Right lobe of liver (tissue), 6 donors: ENCODE measurements at regions not wholly inside any gene's neighbourhood (a gene's known extent, or its start where the extent isn't known, plus 50 kb on each side); places are given as distances from the start of the nearest gene placed in this dataset.

ENCODE experiments used
- ATAC-seq, 4 donors: fragments of 200-7000 bp; cut with Tn5 transposase; one replicate each; pipeline ENCODE4 v1.9.1; 2020; ENCODE audit warnings: mild to moderate bottlenecking in 4 of 4, moderate library complexity in 4 of 4
- DNase-seq, 3 donors: peaks; one replicate each; pipeline ENCODE4 v3.0.0-alpha.2; 2020
- H3K27ac ChIP-seq, 3 donors: fragments of 200-600 bp; one replicate each; pipeline ENCODE4 v1.8.0; 2022
- H3K27me3 ChIP-seq, 2 donors: fragments of 200-600 bp; one replicate each; pipeline ENCODE4 v1.8.0; 2022
- H3K36me3 ChIP-seq, 4 donors: fragments of 200-600 bp; sonication (generic) in 1 of 4; one replicate each; pipeline versions ENCODE4 v1.5.1 to v1.8.0; 2017 to 2022; ENCODE audit warnings: control low read depth in 1 of 4
- H3K4me1 ChIP-seq, 4 donors: fragments of 200-600 bp; sonication (generic) in 1 of 4; one replicate each; pipeline versions ENCODE4 v1.5.1 to v1.8.0; 2017 to 2022; ENCODE audit warnings: control low read depth in 1 of 4
- H3K4me3 ChIP-seq, 3 donors: fragments of 200-600 bp; one replicate each; pipeline ENCODE4 v1.8.0; 2022
- H3K9me3 ChIP-seq, 4 donors: fragments of 200-600 bp; sonication (generic) in 1 of 4; one replicate each; pipeline versions ENCODE4 v1.5.1 to v1.8.0; 2017 to 2022; ENCODE audit warnings: control low read depth in 1 of 4
- CTCF ChIP-seq, 4 donors: fragments of 200-600 bp in 3 of 4; fragments of 450-650 bp in 1 of 4; IDR thresholded peaks; one replicate each; pipeline versions ENCODE4 v1.5.1 to v1.8.0; 2016 to 2022; ENCODE audit warnings: antibody characterized with exemption in 4 of 4, mild to moderate bottlenecking in 2 of 4
- POLR2A ChIP-seq: fragments of 450-650 bp; IDR thresholded peaks from one replicate; pipeline ENCODE4 v1.6.1; 2017; ENCODE audit warnings: antibody characterized with exemption, mild to moderate bottlenecking
- WGBS: methylation state at CpG from one replicate; pipeline ENCODE4 v1.1.6; 2018; ENCODE audit warnings: low coverage, low lambda C conversion rate; ENCODE audit not compliant: insufficient coverage; ENCODE audit errors: missing lambda C conversion rate; 5-methylcytosine and 5-hydroxymethylcytosine counted together
- intact Hi-C, 2 donors: fragments of 100-400 bp; cut with DNase I; formaldehyde crosslinking; loops; one replicate each; pipeline versions ENCODE4 v1.11.2 to v1.14.1; 2022
- donor health status: DM: no; HTN: yes; CAD: no.
- donor health status: DM: no; HTN: no; CAD: no.
- donor health status: DM: no; HTN: no; CAD: no.
- donor health status: DM: no; HTN: yes; CAD: no.
- donor health status: DM: no; HTN: yes; CAD: no.

DNA sequence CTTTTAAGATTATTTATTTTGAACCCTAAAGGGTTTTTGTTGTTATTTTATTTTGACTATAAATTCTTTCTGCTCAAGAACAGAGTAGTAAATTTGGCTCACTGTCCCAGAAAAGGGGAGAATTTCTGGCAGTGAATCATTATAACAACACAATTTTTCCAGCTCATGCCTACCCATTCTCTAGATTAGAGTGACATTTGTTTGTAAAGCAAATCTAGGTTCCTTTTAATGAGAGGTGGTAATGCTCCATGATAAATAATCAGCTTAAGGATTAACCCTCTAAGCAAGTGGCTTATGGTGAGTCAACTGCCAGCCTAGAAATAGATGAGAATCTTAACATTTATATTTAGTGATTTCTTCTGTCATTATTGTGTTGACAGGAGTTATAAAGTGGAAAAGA, 409.2 kb downstream of the NFIB start:
- H3K27ac ChIP-seq: no peak overlapping the region
- intact Hi-C loops: no loop called here
- H3K36me3 ChIP-seq: no peaks in the 10 kb centered on the region
- no peaks in the 10 kb centered on the region for H3K4me1 ChIP-seq
- ATAC-seq (no peak), DNase-seq (no peak)
- TF ChIP-seq CTCF (IDR thresholded peaks at IDR 0.05): no peak
- TF ChIP-seq POLR2A: no peak
- no peaks in the 10 kb centered on the region for H3K9me3 ChIP-seq
- peaks cover 0 to 2% of the 10 kb centered on the region in 2 donors for H3K27me3 ChIP-seq
- H3K4me3 ChIP-seq: no peak overlapping the region

GRCh38 chr9:13904311-13904710, 409.6 kb downstream of the NFIB start:
- intact Hi-C loops: no loop called here
- Histone ChIP-seq H3K4me3 (no peak overlapping the region), H3K9me3 (no peaks in the 10 kb centered on the region), H3K27me3 (peaks cover 0 to 2% of the 10 kb centered on the region in 2 donors), H3K4me1 (no peaks in the 10 kb centered on the region), H3K27ac (no peak overlapping the region), H3K36me3 (no peaks in the 10 kb centered on the region)
- WGBS: 52% methylated on average over 4 of the region's 4 CpGs
- TF ChIP-seq CTCF (IDR thresholded peaks at IDR 0.05) (no peak), POLR2A (no peak)
- ATAC-seq (no peak), DNase-seq (no peak)

- Histone ChIP-seq H3K36me3 (no peaks in the 10 kb centered on the region), H3K27ac (no peak overlapping the region), H3K9me3 (no peaks in the 10 kb centered on the region), H3K4me1 (no peaks in the 10 kb centered on the region), H3K27me3 (peaks cover 0 to 2% of the 10 kb centered on the region in 2 donors), H3K4me3 (no peak overlapping the region)
- DNase-seq (no peak), ATAC-seq (no peak)
- TF ChIP-seq CTCF (IDR thresholded peaks at IDR 0.05) (no peak), POLR2A (no peak)
- intact Hi-C loops: no loop called here
These were observed 411.5 kb downstream of the NFIB start for GRCh38 chr9:13902286-13903066.

DNA sequence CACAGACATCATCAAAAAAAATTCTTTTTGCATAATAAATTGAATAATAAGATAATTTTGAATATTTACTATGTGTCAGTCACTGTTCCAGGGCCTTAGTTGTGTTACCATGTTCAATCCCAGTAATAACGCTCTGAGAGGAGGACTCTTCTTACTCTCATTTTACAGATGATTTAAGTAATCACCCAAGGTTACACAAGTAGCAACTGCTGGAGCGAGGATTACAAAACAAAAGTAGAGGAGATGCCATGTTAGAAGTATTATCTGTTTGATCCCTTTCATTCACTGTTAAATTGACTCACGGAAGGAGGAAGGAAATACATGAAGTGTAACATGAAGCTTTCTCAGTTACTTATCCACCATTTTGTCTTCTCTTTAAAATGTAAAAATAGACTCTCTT, 412.8 kb downstream of the NFIB start:
- intact Hi-C loops: no loop called here
- TF ChIP-seq POLR2A (no peak), CTCF (IDR thresholded peaks at IDR 0.05) (no peak)
- WGBS: 65% methylated on average over 3 of the region's 3 CpGs
- no peak overlapping the region for H3K27ac ChIP-seq
- peaks cover 0 to 2% of the 10 kb centered on the region in 2 donors for H3K27me3 ChIP-seq
- DNase-seq (no peak), ATAC-seq (no peak)
- H3K4me3 ChIP-seq: no peak overlapping the region
- no peaks in the 10 kb centered on the region for H3K36me3 ChIP-seq
- H3K4me1 ChIP-seq: no peaks in the 10 kb centered on the region
- H3K9me3 ChIP-seq: no peaks in the 10 kb centered on the region

DNA sequence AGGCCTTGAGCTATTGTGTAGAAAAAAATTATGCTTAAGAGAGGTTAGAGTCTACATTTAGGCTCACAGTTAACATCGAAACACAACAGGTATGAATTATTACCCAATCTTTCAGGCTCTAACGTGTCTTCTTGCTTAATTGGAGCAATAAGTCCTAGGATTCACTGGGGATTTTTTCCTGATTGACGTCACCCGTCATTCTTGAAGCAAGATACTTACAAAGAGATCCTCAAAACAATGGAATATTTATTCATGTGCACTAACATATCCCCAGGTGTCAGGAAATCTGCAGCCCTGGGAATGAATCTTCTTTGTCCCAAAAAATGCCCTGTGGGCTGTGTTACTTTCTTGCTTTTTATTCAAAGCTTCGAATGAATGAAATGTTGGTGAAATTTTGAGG, 413.5 kb downstream of the NFIB start:
- peaks cover 0 to 2% of the 10 kb centered on the region in 2 donors for H3K27me3 ChIP-seq
- ATAC-seq (no peak), DNase-seq (no peak)
- no peaks in the 10 kb centered on the region for H3K36me3 ChIP-seq
- H3K4me1 ChIP-seq: no peaks in the 10 kb centered on the region
- H3K9me3 ChIP-seq: no peaks in the 10 kb centered on the region
- no peak overlapping the region for H3K27ac ChIP-seq
- 56% methylated on average over 5 of the region's 5 CpGs for WGBS
- no peak for TF ChIP-seq POLR2A
- no peak for TF ChIP-seq CTCF (IDR thresholded peaks at IDR 0.05)
- intact Hi-C loops: no loop called here
- H3K4me3 ChIP-seq: no peak overlapping the region
